ENCODE measurements at regions not wholly inside any gene's neighbourhood (a gene's known extent, or its start where the extent isn't known, plus 50 kb on each side); places are given as distances from the start of the nearest gene placed in this dataset.

- Histone ChIP-seq H3K4me3 (no peak overlapping the region), H3K27ac (no peak overlapping the region), H3K27me3 (no peaks in the 10 kb centered on the region), H3K4me1 (no peaks in the 10 kb centered on the region), H3K9me3 (no peaks in the 10 kb centered on the region), H3K36me3 (no peaks in the 10 kb centered on the region)
- DNase-seq, result no peak
- TF ChIP-seq POLR2A (IDR thresholded peaks at IDR 0.05), result no peak
- TF ChIP-seq CTCF (IDR thresholded peaks at IDR 0.05), result no peak
- intact Hi-C loops (cut with DNase I; ENCODE audit: low total_unique reads), result no loop called here
Observed at GRCh38 chrX:13260598-13260997, 59.3 kb downstream of the ATXN3L start.

GRCh38 chrX:13258725-13259124 is 61.1 kb downstream of the ATXN3L start:
- Histone ChIP-seq H3K27me3 (no peaks in the 10 kb centered on the region), H3K9me3 (no peaks in the 10 kb centered on the region), H3K36me3 (no peaks in the 10 kb centered on the region), H3K4me1 (no peaks in the 10 kb centered on the region), H3K27ac (no peak overlapping the region), H3K4me3 (no peak overlapping the region)
- TF ChIP-seq CTCF (IDR thresholded peaks at IDR 0.05), result no peak
- TF ChIP-seq POLR2A (IDR thresholded peaks at IDR 0.05), result no peak
- intact Hi-C loops (cut with DNase I; ENCODE audit: low total_unique reads), result no loop called here
- no peak for DNase-seq

GRCh38 chrX:13258052-13258444 is 61.8 kb downstream of the ATXN3L start:
- intact Hi-C loops (cut with DNase I; ENCODE audit: low total_unique reads), result no loop called here
- H3K27me3 ChIP-seq, result no peaks in the 10 kb centered on the region

GRCh38 chrX:13257223-13258051 is 62.4 kb downstream of the ATXN3L start:
- H3K36me3 ChIP-seq, result no peaks in the 10 kb centered on the region
- H3K27me3 ChIP-seq, result no peaks in the 10 kb centered on the region
- H3K4me3 ChIP-seq, result no peak overlapping the region
- intact Hi-C loops (cut with DNase I; ENCODE audit: low total_unique reads), result no loop called here
- no peak for TF ChIP-seq CTCF (IDR thresholded peaks at IDR 0.05)
- TF ChIP-seq POLR2A (IDR thresholded peaks at IDR 0.05), result no peak
- no peaks in the 10 kb centered on the region for H3K4me1 ChIP-seq
- DNase-seq, result no peak
- H3K9me3 ChIP-seq, result no peaks in the 10 kb centered on the region
- peak overlapping the region; percentile 24 to 68 for H3K27ac ChIP-seq

More at GRCh38 chrX:13258052-13258444, 61.8 kb downstream of the ATXN3L start:
- Histone ChIP-seq H3K4me1 (no peaks in the 10 kb centered on the region), H3K36me3 (no peaks in the 10 kb centered on the region), H3K4me3 (no peak overlapping the region), H3K27ac (no peak overlapping the region), H3K9me3 (no peaks in the 10 kb centered on the region)
- no peak for DNase-seq
- no peak for TF ChIP-seq CTCF (IDR thresholded peaks at IDR 0.05)
- no peak for TF ChIP-seq POLR2A (IDR thresholded peaks at IDR 0.05)

GRCh38 chrX:13256603-13257002 is 63.2 kb downstream of the ATXN3L start:
- Histone ChIP-seq H3K4me1 (no peaks in the 10 kb centered on the region), H3K36me3 (no peaks in the 10 kb centered on the region), H3K4me3 (no peak overlapping the region), H3K9me3 (no peaks in the 10 kb centered on the region), H3K27ac (peak overlapping the region; percentile 24 to 68), H3K27me3 (no peaks in the 10 kb centered on the region)
- intact Hi-C loops (cut with DNase I; ENCODE audit: low total_unique reads), result no loop called here
- no peak for DNase-seq
- TF ChIP-seq POLR2A (IDR thresholded peaks at IDR 0.05), result no peak
- TF ChIP-seq CTCF (IDR thresholded peaks at IDR 0.05), result no peak
